RWPE2 (cell line): ENCODE measurements at regions not wholly inside any gene's neighbourhood (a gene's known extent, or its start where the extent isn't known, plus 50 kb on each side); places are given as distances from the start of the nearest gene placed in this dataset.
"Not testable (repeated sequence)": the region's sequence is repeated elsewhere in the genome, so short reads cannot be mapped to it uniquely, and the experiment has no call there.

Source experiments
- ATAC-seq: fragments of 200-7000 bp; cut with Tn5 transposase; 3 replicates; pipeline ENCODE4 v1.9.1; 2021; ENCODE audit warnings: low read depth
- DNase-seq: peaks from one replicate; pipeline ENCODE4 v3.0.0-alpha.2; 2020; ENCODE audit warnings: low spot score
- H3K27ac ChIP-seq: fragments of 450-650 bp; 2 replicates; pipeline ENCODE4 v1.5.1; 2017; ENCODE audit warnings: mild to moderate bottlenecking; ENCODE audit not compliant: poor library complexity, severe bottlenecking
- H3K27me3 ChIP-seq: fragments of 250-450 bp; sonication (Bioruptor Pico); 2 replicates; pipeline ENCODE4 v1.5.1; 2021; ENCODE audit warnings: mild to moderate bottlenecking, moderate library complexity; ENCODE audit not compliant: insufficient read depth, poor library complexity, severe bottlenecking
- H3K36me3 ChIP-seq: fragments of 250-450 bp; sonication (Bioruptor Pico); 2 replicates; pipeline ENCODE4 v1.5.1; 2020; ENCODE audit warnings: low read depth, mild to moderate bottlenecking, moderate library complexity
- H3K4me1 ChIP-seq: fragments of 250-450 bp; sonication (Bioruptor Pico); 2 replicates; pipeline ENCODE4 v1.5.1; 2021; ENCODE audit warnings: mild to moderate bottlenecking, moderate library complexity; ENCODE audit not compliant: insufficient read depth, poor library complexity, severe bottlenecking
- H3K4me3 ChIP-seq: fragments of 250-450 bp; sonication (Bioruptor Pico); 2 replicates; pipeline ENCODE4 v1.5.1; 2021; ENCODE audit warnings: mild to moderate bottlenecking, moderate library complexity; ENCODE audit not compliant: severe bottlenecking
- H3K9me3 ChIP-seq: fragments of 250-450 bp; sonication (Bioruptor Pico); 2 replicates; pipeline ENCODE4 v1.5.1; 2021; ENCODE audit warnings: mild to moderate bottlenecking, moderate library complexity; ENCODE audit not compliant: severe bottlenecking
- TF ChIP-seq, protein P1 (sequence below): fragments of 450-650 bp; IDR thresholded peaks from one replicate; pipeline ENCODE4 v1.5.1; 2017; ENCODE audit warnings: mild to moderate bottlenecking, moderate library complexity; ENCODE audit not compliant: poor library complexity, severe bottlenecking

DNA sequence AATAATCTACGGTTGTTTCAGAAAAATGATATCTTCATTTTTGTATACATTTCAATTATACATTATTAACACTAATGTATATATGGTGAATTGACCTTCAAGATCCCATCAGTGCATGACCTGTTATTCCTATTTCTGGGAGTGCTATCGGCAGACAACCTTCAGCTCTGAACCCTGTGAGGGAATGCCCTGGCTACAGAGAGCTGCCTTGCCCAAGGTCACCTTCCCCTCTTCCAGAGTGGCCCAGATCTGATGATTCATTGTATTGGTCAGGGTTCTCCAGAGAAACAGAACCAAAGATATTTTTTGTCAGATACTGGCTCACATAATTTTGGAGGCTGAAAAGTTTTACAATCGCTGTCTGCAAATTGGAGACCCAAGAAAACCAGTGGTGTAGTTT lies 235.5 kb downstream of the ZNF92 start:
- Histone ChIP-seq H3K36me3 (no peaks in the 10 kb centered on the region), H3K4me3 (no peak overlapping the region), H3K9me3 (no peaks in the 10 kb centered on the region), H3K27ac (no peak overlapping the region), H3K4me1 (no peaks in the 10 kb centered on the region), H3K27me3 (no peaks in the 10 kb centered on the region)
- TF ChIP-seq, protein P1, sequence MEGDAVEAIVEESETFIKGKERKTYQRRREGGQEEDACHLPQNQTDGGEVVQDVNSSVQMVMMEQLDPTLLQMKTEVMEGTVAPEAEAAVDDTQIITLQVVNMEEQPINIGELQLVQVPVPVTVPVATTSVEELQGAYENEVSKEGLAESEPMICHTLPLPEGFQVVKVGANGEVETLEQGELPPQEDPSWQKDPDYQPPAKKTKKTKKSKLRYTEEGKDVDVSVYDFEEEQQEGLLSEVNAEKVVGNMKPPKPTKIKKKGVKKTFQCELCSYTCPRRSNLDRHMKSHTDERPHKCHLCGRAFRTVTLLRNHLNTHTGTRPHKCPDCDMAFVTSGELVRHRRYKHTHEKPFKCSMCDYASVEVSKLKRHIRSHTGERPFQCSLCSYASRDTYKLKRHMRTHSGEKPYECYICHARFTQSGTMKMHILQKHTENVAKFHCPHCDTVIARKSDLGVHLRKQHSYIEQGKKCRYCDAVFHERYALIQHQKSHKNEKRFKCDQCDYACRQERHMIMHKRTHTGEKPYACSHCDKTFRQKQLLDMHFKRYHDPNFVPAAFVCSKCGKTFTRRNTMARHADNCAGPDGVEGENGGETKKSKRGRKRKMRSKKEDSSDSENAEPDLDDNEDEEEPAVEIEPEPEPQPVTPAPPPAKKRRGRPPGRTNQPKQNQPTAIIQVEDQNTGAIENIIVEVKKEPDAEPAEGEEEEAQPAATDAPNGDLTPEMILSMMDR: no peak
- DNase-seq (no peak), ATAC-seq (no peak)

DNA sequence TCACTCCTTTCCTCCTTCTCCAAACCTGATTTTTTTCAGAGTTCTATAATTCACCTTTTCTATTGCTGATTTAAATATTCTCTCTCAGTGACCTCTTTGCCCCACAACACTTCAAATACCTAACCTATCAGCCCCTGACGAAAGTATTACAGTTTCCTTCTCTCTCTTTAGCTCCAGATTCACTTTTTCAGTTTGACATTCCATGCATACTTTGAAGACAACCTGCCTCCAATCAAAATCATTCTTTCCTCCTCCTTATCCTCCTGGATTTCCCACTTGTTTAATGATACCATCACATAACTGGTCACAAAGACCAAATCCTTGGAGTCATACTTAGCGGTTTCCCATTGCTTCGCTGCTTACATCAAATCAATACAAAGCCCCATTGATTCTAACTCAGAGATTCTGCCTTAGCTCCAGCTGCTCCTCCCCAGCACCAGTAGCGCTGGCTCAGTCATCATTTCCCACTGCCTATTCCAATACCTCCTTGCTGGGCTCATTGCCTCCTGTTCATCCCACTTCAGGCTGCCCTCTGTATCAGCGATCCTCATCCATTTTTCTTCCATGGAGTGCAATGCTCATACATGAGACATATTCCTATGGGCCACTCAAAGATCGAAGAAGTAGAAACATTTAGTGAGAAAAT lies 240.1 kb downstream of the ZNF92 start:
- not testable (repeated sequence) for ATAC-seq, H3K9me3 ChIP-seq, DNase-seq, H3K4me3 ChIP-seq, H3K4me1 ChIP-seq, H3K27ac ChIP-seq, H3K27me3 ChIP-seq, H3K36me3 ChIP-seq

DNA sequence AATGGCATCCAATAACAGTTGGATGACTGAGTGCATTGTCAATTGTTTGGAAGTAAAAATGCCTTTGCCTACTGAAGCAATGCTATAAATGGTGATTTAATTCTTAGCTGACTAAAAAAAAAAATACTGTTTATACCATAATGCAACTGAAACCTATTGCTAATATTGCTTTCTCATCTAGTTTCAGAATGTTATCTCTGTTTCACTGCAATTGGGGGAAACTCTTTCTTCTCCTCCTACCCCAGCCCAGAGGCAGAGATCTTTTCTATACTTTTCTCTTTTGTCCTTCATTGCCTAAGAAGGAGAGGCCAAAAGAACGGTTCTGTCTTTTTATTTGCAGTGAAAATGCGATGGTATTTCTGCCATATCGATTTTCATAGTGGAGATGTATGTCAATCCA lies 242.5 kb downstream of the ZNF92 start:
- DNase-seq, H3K4me3 ChIP-seq, H3K27ac ChIP-seq, H3K36me3 ChIP-seq, H3K9me3 ChIP-seq, H3K27me3 ChIP-seq, H3K4me1 ChIP-seq, ATAC-seq: not testable (repeated sequence)

DNA sequence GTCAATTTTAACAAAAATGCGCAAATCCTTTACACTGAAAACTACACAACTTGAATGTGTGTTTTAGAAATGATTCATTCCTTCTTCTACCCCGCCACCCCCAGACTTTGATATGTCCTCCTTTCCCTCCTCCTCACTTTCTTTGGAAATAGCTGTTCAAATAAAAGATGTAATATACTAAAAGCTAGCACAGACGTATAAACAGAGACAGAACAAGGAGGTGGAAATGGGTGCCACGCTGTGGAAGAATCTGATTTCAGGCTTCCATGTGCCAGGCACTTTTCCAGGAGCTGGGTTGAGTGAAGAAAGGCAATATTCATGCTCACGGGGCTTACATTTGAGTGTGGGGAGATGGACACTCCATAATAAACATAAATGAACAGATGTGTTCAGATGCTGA lies 246.6 kb downstream of the ZNF92 start:
- H3K9me3 ChIP-seq, H3K4me1 ChIP-seq, DNase-seq, H3K4me3 ChIP-seq, H3K36me3 ChIP-seq, H3K27ac ChIP-seq, ATAC-seq, H3K27me3 ChIP-seq: not testable (repeated sequence)

DNA sequence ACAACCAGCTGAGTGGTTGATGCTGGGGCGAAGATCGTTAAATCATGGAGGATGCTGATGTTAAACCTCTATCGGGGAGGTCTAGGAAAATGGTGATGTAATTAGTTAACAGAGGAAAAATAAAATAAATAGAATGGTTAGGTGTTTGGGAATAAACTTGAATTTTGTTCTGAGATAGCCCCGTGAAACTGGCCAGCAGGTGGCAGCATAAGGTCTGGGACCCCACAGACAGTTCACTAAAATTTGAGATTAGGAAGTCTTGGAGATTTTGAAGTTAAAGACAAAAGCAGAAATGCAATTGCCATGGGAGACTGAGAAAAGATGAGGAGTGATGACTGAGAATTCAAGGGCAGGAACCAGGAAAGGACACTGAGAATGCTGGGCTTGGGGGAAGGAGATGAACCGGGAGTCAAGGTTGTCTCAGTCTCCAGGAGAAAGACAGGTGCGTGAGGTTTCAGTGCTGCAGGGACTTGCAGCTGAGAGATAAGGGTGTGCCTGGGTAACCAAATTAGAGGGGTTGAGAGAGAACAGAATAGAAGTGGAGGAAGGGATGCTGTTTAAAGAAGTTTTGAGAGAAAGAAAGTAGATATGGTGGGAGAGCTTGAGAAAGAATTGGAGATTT lies 248.0 kb downstream of the ZNF92 start:
- H3K27ac ChIP-seq, H3K9me3 ChIP-seq, H3K36me3 ChIP-seq, DNase-seq, H3K4me3 ChIP-seq, H3K27me3 ChIP-seq, H3K4me1 ChIP-seq: not testable (repeated sequence)
- TF ChIP-seq, protein P1: peak; percentile 58
- peak; percentile 50; the same call in 1 of the 3 replicates for ATAC-seq

DNA sequence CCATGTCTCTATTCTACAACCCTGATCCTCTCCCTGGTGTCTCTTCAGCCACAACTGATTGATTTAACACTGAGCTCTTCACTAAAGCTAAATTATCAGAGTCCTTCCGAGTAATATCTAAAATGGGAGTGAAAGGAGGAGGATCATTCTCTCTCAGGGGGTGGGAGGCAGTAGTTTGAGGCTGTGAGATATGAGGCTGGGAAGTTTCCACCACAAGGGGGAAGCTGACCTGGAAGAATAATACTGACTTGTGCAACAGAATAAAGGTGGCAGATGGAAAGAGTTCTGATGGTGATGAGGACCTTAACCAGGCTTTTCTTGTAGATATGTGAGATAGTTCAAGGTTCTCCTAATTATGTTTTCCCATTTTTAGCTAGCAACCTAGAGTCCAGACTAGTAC lies 241.6 kb upstream of the VKORC1L1 start:
- H3K4me3 ChIP-seq, H3K36me3 ChIP-seq, DNase-seq, ATAC-seq, H3K27ac ChIP-seq, H3K27me3 ChIP-seq, H3K4me1 ChIP-seq, H3K9me3 ChIP-seq: not testable (repeated sequence)

DNA sequence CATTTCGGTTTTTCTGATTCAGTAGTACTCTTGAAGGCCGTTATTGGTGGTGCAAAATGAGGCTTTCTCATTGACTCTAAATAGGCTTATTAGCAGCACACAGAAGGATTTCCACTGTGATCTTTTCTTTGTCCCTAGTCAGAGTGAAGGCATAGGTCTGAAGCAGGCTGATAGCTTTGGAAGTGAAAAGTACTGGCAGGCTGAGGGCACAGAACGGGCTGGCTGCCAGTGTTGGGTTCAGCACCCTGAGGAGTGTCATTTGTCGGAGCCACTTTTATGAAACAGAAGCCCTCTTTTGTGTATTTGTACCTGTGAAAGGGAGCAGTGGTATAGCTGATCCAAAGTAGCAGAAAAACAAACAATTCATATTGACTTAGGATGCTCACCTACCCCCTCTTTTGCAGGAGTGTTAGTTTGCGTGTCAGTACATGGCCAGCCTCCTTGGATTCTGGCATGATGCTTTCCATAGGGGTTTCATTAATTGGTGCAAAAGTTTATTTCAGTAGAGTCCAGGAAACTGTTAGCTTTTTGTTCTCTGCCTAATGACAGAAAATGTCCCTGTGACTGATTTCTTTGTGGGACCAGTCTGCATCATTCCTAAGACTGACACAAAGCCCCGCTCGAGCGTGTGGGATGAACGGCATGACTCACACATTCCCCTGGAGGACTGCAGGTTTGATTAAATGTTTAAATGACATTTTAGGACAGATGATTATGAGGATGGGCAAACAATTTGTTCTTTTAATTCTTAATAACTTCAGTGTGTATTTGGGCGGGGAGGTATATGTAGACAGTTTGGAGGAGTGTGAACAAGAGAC lies 239.1 kb upstream of the VKORC1L1 start:
- H3K36me3 ChIP-seq, H3K9me3 ChIP-seq, H3K27me3 ChIP-seq, H3K4me3 ChIP-seq, DNase-seq, H3K4me1 ChIP-seq, H3K27ac ChIP-seq: not testable (repeated sequence)
- ATAC-seq: 0 out of 3 replicates have a peak, but pooled peaks have one; percentile 19

DNA sequence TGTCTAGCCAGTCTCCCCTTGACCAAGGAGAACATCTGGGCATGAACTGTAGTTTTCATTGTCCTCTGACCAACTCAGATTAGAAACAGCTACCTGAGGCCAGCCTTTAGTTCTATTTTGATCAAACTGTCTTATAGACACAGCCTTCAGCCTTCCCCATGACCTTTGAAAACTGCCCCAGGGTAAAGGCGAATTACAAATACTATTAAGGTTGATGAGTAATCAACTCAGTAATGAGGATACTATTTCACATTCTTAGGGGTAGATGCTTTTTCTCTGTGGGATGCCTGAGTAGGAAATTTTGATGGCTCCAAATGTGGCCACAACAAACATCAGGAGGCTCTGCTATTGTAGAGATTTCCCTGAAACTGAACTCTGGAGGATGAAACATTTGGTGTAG lies 234.0 kb upstream of the VKORC1L1 start:
- H3K36me3 ChIP-seq, H3K27me3 ChIP-seq, H3K27ac ChIP-seq, H3K4me3 ChIP-seq, H3K4me1 ChIP-seq, H3K9me3 ChIP-seq, DNase-seq: not testable (repeated sequence)
- peak; percentile 42; the same call in 2 of the 3 replicates for ATAC-seq

DNA sequence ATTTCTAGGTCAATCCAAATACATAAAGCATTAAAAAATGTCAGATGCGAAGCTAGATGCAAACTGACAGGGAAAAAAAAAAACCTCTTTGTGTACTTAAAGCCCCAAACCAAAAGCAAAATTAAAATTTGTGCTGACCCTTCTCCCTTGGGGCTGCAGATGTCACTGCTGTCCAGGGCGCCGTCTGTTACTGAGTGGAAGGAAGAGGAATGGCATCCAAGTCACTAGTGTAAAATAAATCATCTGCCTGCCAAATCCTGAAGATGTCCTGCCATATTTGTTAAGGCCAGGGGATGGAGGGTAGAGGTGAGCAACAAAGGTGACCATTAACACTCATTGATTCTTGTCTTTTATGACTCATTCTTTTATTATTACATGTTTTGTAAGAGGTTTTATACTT lies 233.2 kb upstream of the VKORC1L1 start:
- not testable (repeated sequence) for H3K4me1 ChIP-seq, ATAC-seq, H3K36me3 ChIP-seq, H3K27me3 ChIP-seq, H3K4me3 ChIP-seq, H3K27ac ChIP-seq, H3K9me3 ChIP-seq, DNase-seq
